ENCODE measurements at regions not wholly inside any gene's neighbourhood (a gene's known extent, or its start where the extent isn't known, plus 50 kb on each side); places are given as distances from the start of the nearest gene placed in this dataset.

DNA sequence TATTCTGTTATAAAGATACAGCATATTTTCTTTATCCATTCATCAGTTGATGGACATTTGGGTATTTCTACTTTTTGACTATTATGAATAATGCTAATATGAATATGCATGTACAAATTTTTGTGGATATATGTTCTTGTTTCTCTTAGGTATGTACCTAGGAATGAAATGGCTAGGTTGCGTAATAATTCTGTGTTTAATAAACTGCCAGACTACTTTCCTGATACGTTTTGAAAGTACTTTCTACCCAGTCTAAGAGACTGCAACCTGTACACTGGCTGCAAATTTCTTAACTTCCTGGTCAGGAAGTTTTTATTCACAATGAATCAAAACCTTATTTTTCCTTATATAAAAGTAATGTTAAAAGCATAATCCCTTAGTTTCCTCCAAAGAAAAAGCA, 93.9 kb upstream of the STARD4 start:
- no peak for FAIRE-seq
- no TSS peak for BruUV-seq (replicated peaks)
- H3K4me3 ChIP-seq (replicated peaks in 1 of 3; ENCODE audit: insufficient read depth in 1 of 3, low read depth in 2 of 3, low read length in 3 of 3) = no peak overlapping the region
- no peaks in the 10 kb centered on the region for H4K20me1 ChIP-seq (ENCODE audit: insufficient read depth, low read length)
- CTCF ChIA-PET (ENCODE audit: low intra/inter-chr PET ratio, low total read pairs) = no interaction called here
- H3K4me2 ChIP-seq (ENCODE audit: low read depth, low read length) = no peak overlapping the region
- 46% methylated on average over 2 of the region's 2 CpGs for WGBS (ENCODE audit: low lambda C conversion rate)
- H3K9me3 ChIP-seq (ENCODE audit: low read length) = no peaks in the 10 kb centered on the region
- no peaks in the 10 kb centered on the region for H3K4me1 ChIP-seq (ENCODE audit: insufficient read depth, low read length)
- POLR2A ChIA-PET = no interaction called here
- no peaks in the 10 kb centered on the region for H3K27me3 ChIP-seq (ENCODE audit: control insufficient read depth in 1 of 2, insufficient read depth in 2 of 2, low read length in 2 of 2)
- no peaks in the 10 kb centered on the region for H3K79me2 ChIP-seq (ENCODE audit: insufficient read depth, low read length)
- no peak overlapping the region for H2AFZ ChIP-seq (ENCODE audit: low read length)
- no peaks in the 10 kb centered on the region for H3K36me3 ChIP-seq (replicated peaks in 1 of 2; ENCODE audit: control insufficient read depth in 1 of 2, insufficient read depth in 2 of 2, low read length in 2 of 2)
- ATAC-seq = no peak
- peak; percentile 47 for TF ChIP-seq CEBPG (CRISPR knock-in tag; IDR thresholded peaks at IDR 0.05)
- TF ChIP-seq, protein P1, sequence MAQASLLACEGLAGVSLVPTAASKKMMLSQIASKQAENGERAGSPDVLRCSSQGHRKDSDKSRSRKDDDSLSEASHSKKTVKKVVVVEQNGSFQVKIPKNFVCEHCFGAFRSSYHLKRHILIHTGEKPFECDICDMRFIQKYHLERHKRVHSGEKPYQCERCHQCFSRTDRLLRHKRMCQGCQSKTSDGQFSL (CRISPR knock-in tag; IDR thresholded peaks at IDR 0.05) = no peak
- peak; percentile 85 for TF ChIP-seq CEBPB (IDR thresholded peaks at IDR 0.05; ENCODE audit: borderline replicate concordance, low read depth, low read length)
- TF ChIP-seq ZNF674 (CRISPR knock-in tag; IDR thresholded peaks at IDR 0.05; ENCODE audit: low read depth) = no peak
- no peak overlapping the region for H3K27ac ChIP-seq (ENCODE audit: extremely low read length, insufficient read depth, low read length)
- DNase-seq (ENCODE audit: low spot score) = no peak
- intact Hi-C loops (cut with micrococcal nuclease; ENCODE audit: unreplicated experiment) = no loop called here
- H3K9ac ChIP-seq (ENCODE audit: insufficient read depth, low read depth, low read length) = no peak overlapping the region
- in situ Hi-C loops (cut with HindIII; ENCODE audit: extremely low pct_ligation_motif_present, low pct_unique_long_range_greater_than_20kb) = no loop called here

DNA sequence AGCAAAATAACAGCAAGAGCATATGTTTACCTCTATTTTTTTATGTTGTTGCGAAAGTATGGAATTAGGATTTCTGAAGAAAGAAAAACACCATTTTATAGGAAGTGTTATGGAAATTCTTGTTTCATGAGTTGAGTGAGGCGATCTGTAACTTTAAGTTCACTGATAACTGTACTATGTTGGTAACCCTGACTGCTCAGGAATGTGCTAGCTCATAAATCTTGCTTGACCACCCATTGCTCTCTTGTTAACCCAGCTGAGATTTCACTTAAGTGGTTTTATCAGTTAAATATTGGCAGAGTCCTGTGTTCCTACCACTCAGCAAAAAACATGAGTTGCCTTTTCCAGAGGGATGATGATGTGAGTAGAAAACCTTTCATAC, 91.1 kb upstream of the STARD4 start:
- no peaks in the 10 kb centered on the region for H3K79me2 ChIP-seq (ENCODE audit: insufficient read depth, low read length)
- no peak overlapping the region for H2AFZ ChIP-seq (ENCODE audit: low read length)
- H3K4me3 ChIP-seq (replicated peaks in 1 of 3; ENCODE audit: insufficient read depth in 1 of 3, low read depth in 2 of 3, low read length in 3 of 3) = no peak overlapping the region
- in situ Hi-C loops (cut with HindIII; ENCODE audit: extremely low pct_ligation_motif_present, low pct_unique_long_range_greater_than_20kb) = no loop called here
- no peaks in the 10 kb centered on the region for H4K20me1 ChIP-seq (ENCODE audit: insufficient read depth, low read length)
- intact Hi-C loops (cut with micrococcal nuclease; ENCODE audit: unreplicated experiment) = no loop called here
- H3K4me1 ChIP-seq (ENCODE audit: insufficient read depth, low read length) = no peaks in the 10 kb centered on the region
- no peak for FAIRE-seq
- no peak overlapping the region for H3K9ac ChIP-seq (ENCODE audit: insufficient read depth, low read depth, low read length)
- H3K27ac ChIP-seq (ENCODE audit: extremely low read length, insufficient read depth, low read length) = no peak overlapping the region
- H3K9me3 ChIP-seq (ENCODE audit: low read length) = no peaks in the 10 kb centered on the region
- no peak overlapping the region for H3K4me2 ChIP-seq (ENCODE audit: low read depth, low read length)
- no TSS peak for BruUV-seq (replicated peaks)
- CTCF ChIA-PET (ENCODE audit: low intra/inter-chr PET ratio, low total read pairs) = no interaction called here
- 10% methylated on average over 2 of the region's 2 CpGs for WGBS (ENCODE audit: low lambda C conversion rate)
- H3K36me3 ChIP-seq (replicated peaks in 1 of 2; ENCODE audit: control insufficient read depth in 1 of 2, insufficient read depth in 2 of 2, low read length in 2 of 2) = no peaks in the 10 kb centered on the region
- POLR2A ChIA-PET = no interaction called here
- no peak for ATAC-seq
- no peak for TF ChIP-seq EZH2 (conservative IDR thresholded peaks at IDR 0.05; ENCODE audit: low read depth, low read length)
- no peak for TF ChIP-seq FOXK2 (IDR thresholded peaks at IDR 0.05)
- no peak for TF ChIP-seq PRPF4 (IDR thresholded peaks at IDR 0.05; ENCODE audit: low read depth, low read length, poor library complexity, severe bottlenecking)
- no peak for TF ChIP-seq ZNF788 (CRISPR knock-in tag; IDR thresholded peaks at IDR 0.05; ENCODE audit: borderline replicate concordance)
- TF ChIP-seq ZNF496 (CRISPR knock-in tag; IDR thresholded peaks at IDR 0.05; ENCODE audit: insufficient replicate concordance) = no peak
- no peak for DNase-seq (ENCODE audit: low spot score)
- no peaks in the 10 kb centered on the region for H3K27me3 ChIP-seq (ENCODE audit: control insufficient read depth in 1 of 2, insufficient read depth in 2 of 2, low read length in 2 of 2)
